22Rv1 (cell line): ENCODE measurements at regions not wholly inside any gene's neighbourhood (a gene's known extent, or its start where the extent isn't known, plus 50 kb on each side); places are given as distances from the start of the nearest gene placed in this dataset.
"Not testable (repeated sequence)": the region's sequence is repeated elsewhere in the genome, so short reads cannot be mapped to it uniquely, and the experiment has no call there.

ENCODE experiments used
- CTCF ChIP-seq: fragments of 450-650 bp; IDR thresholded peaks from 2 replicates; pipeline ENCODE4 v1.5.1; 2017; ENCODE audit warnings: mild to moderate bottlenecking
- ZFX ChIP-seq: fragments of 450-650 bp; IDR thresholded peaks from 2 replicates; pipeline ENCODE4 v1.6.1; 2017; ENCODE audit warnings: antibody characterized with exemption, borderline replicate concordance

GRCh38 chr4:22627851-22628250 is 64.9 kb upstream of the GBA3 start:
- not testable (repeated sequence) for TF ChIP-seq CTCF, ZFX
